IPS-20b (cell line): ENCODE measurements at regions not wholly inside any gene's neighbourhood (a gene's known extent, or its start where the extent isn't known, plus 50 kb on each side); places are given as distances from the start of the nearest gene placed in this dataset.

Experiments used
- H3K27ac ChIP-seq: one replicate; pipeline ENCODE4 v1.5.1; 2013; ENCODE audit warnings: low read length
- H3K27me3 ChIP-seq: 2 replicates; pipeline ENCODE4 v1.6.1; 2013; ENCODE audit warnings: mild to moderate bottlenecking, low read length, inconsistent platforms; ENCODE audit not compliant: insufficient read depth
- H3K36me3 ChIP-seq: 2 replicates; pipeline ENCODE4 v1.6.1; 2013; ENCODE audit warnings: low read depth, mild to moderate bottlenecking, inconsistent platforms, low read length, moderate library complexity; ENCODE audit not compliant: insufficient read depth
- H3K4me1 ChIP-seq: 2 replicates; pipeline ENCODE4 v1.6.1; 2013; ENCODE audit warnings: mild to moderate bottlenecking, control low read depth, inconsistent platforms, low read length, moderate library complexity; ENCODE audit not compliant: insufficient read depth
- H3K4me3 ChIP-seq: 2 replicates; pipeline ENCODE4 v1.5.1; 2013; ENCODE audit warnings: mild to moderate bottlenecking, low read length, inconsistent platforms
- H3K9ac ChIP-seq: 2 replicates; pipeline ENCODE4 v1.6.1; 2013; ENCODE audit warnings: low read depth, mild to moderate bottlenecking, inconsistent platforms, low read length, moderate library complexity
- H3K9me3 ChIP-seq: 2 replicates; pipeline ENCODE4 v1.6.1; 2013; ENCODE audit warnings: mild to moderate bottlenecking, low read depth, low read length, inconsistent platforms; ENCODE audit not compliant: insufficient read depth

- Histone ChIP-seq H3K9me3 (no peaks in the 10 kb centered on the region), H3K27me3 (no peaks in the 10 kb centered on the region), H3K4me3 (no peak overlapping the region), H3K36me3 (no peaks in the 10 kb centered on the region), H3K9ac (no peak overlapping the region), H3K27ac (no peak overlapping the region), H3K4me1 (no peaks in the 10 kb centered on the region)
These were observed 297.6 kb downstream of the CDH10 start for GRCh38 chr5:24347158-24347557.

GRCh38 chr5:24351285-24351684 lies 293.5 kb downstream of the CDH10 start:
- no peak overlapping the region for H3K27ac ChIP-seq
- no peak overlapping the region for H3K9ac ChIP-seq
- no peaks in the 10 kb centered on the region for H3K9me3 ChIP-seq
- H3K36me3 ChIP-seq = no peaks in the 10 kb centered on the region
- H3K4me3 ChIP-seq = no peak overlapping the region
- no peaks in the 10 kb centered on the region for H3K4me1 ChIP-seq
- H3K27me3 ChIP-seq = no peaks in the 10 kb centered on the region

GRCh38 chr5:24353016-24353415 lies 291.8 kb downstream of the CDH10 start:
- no peak overlapping the region for H3K9ac ChIP-seq
- no peak overlapping the region for H3K4me3 ChIP-seq
- no peaks in the 10 kb centered on the region for H3K9me3 ChIP-seq
- H3K27ac ChIP-seq = no peak overlapping the region
- no peaks in the 10 kb centered on the region for H3K27me3 ChIP-seq
- H3K36me3 ChIP-seq = no peaks in the 10 kb centered on the region
- H3K4me1 ChIP-seq = no peaks in the 10 kb centered on the region

- H3K36me3 ChIP-seq = no peaks in the 10 kb centered on the region
- no peak overlapping the region for H3K9ac ChIP-seq
- no peaks in the 10 kb centered on the region for H3K27me3 ChIP-seq
- no peaks in the 10 kb centered on the region for H3K9me3 ChIP-seq
- H3K4me1 ChIP-seq = no peaks in the 10 kb centered on the region
- H3K27ac ChIP-seq = no peak overlapping the region
- H3K4me3 ChIP-seq = no peak overlapping the region
These were observed 291.2 kb downstream of the CDH10 start for GRCh38 chr5:24353611-24354010.

GRCh38 chr5:24363789-24364481 lies 280.8 kb downstream of the CDH10 start:
- H3K4me1 ChIP-seq = no peaks in the 10 kb centered on the region
- H3K36me3 ChIP-seq = no peaks in the 10 kb centered on the region
- H3K9me3 ChIP-seq = no peaks in the 10 kb centered on the region
- no peaks in the 10 kb centered on the region for H3K27me3 ChIP-seq
- H3K4me3 ChIP-seq = no peak overlapping the region
- H3K27ac ChIP-seq = no peak overlapping the region
- H3K9ac ChIP-seq = no peak overlapping the region

GRCh38 chr5:24364711-24365110 lies 280.1 kb downstream of the CDH10 start:
- H3K4me1 ChIP-seq = no peaks in the 10 kb centered on the region

GRCh38 chr5:24365406-24365805 lies 279.4 kb downstream of the CDH10 start:
- Histone ChIP-seq H3K9me3 (no peaks in the 10 kb centered on the region), H3K27me3 (no peaks in the 10 kb centered on the region), H3K9ac (no peak overlapping the region), H3K27ac (no peak overlapping the region), H3K36me3 (no peaks in the 10 kb centered on the region), H3K4me3 (no peak overlapping the region), H3K4me1 (no peaks in the 10 kb centered on the region)

More at GRCh38 chr5:24364711-24365110, 280.1 kb downstream of the CDH10 start:
- Histone ChIP-seq H3K27me3 (no peaks in the 10 kb centered on the region), H3K4me3 (no peak overlapping the region), H3K36me3 (no peaks in the 10 kb centered on the region), H3K27ac (no peak overlapping the region), H3K9me3 (no peaks in the 10 kb centered on the region), H3K9ac (no peak overlapping the region)

- H3K36me3 ChIP-seq = no peaks in the 10 kb centered on the region
- H3K9ac ChIP-seq = no peak overlapping the region
- H3K27me3 ChIP-seq = no peaks in the 10 kb centered on the region
- H3K4me1 ChIP-seq = no peaks in the 10 kb centered on the region
- H3K4me3 ChIP-seq = no peak overlapping the region
- no peak overlapping the region for H3K27ac ChIP-seq
- H3K9me3 ChIP-seq = no peaks in the 10 kb centered on the region
These were observed 277.6 kb downstream of the CDH10 start for GRCh38 chr5:24367216-24367615.

- Histone ChIP-seq H3K27ac (no peak overlapping the region), H3K36me3 (no peaks in the 10 kb centered on the region), H3K9me3 (no peaks in the 10 kb centered on the region), H3K9ac (no peak overlapping the region), H3K27me3 (no peaks in the 10 kb centered on the region), H3K4me3 (no peak overlapping the region), H3K4me1 (no peaks in the 10 kb centered on the region)
These were observed 276.7 kb downstream of the CDH10 start for GRCh38 chr5:24368115-24368514.

GRCh38 chr5:24376210-24376609 lies 268.6 kb downstream of the CDH10 start:
- no peaks in the 10 kb centered on the region for H3K27me3 ChIP-seq
- H3K4me1 ChIP-seq = peaks cover 6% of the 10 kb centered on the region; the same call in 1 of the 2 replicates
- no peaks in the 10 kb centered on the region for H3K36me3 ChIP-seq
- no peak overlapping the region for H3K27ac ChIP-seq
- H3K4me3 ChIP-seq = no peak overlapping the region
- no peak overlapping the region for H3K9ac ChIP-seq
- H3K9me3 ChIP-seq = no peaks in the 10 kb centered on the region

GRCh38 chr5:24376616-24377015 lies 268.2 kb downstream of the CDH10 start:
- Histone ChIP-seq H3K9me3 (no peaks in the 10 kb centered on the region), H3K9ac (no peak overlapping the region), H3K4me1 (peaks cover 6% of the 10 kb centered on the region; the same call in 1 of the 2 replicates), H3K27me3 (no peaks in the 10 kb centered on the region), H3K4me3 (no peak overlapping the region), H3K27ac (no peak overlapping the region), H3K36me3 (no peaks in the 10 kb centered on the region)

GRCh38 chr5:24381861-24382489 lies 262.8 kb downstream of the CDH10 start:
- no peaks in the 10 kb centered on the region for H3K9me3 ChIP-seq
- H3K4me3 ChIP-seq = 0 out of 2 replicates have a peak overlapping the region, but pooled peaks have one; percentile 6
- peaks cover 9% of the 10 kb centered on the region; the same call in 1 of the 2 replicates for H3K4me1 ChIP-seq
- H3K27ac ChIP-seq = no peak overlapping the region
- H3K9ac ChIP-seq = no peak overlapping the region
- H3K36me3 ChIP-seq = no peaks in the 10 kb centered on the region
- no peaks in the 10 kb centered on the region for H3K27me3 ChIP-seq
